ENCODE measurements at regions not wholly inside any gene's neighbourhood (a gene's known extent, or its start where the extent isn't known, plus 50 kb on each side); places are given as distances from the start of the nearest gene placed in this dataset.
"Not testable (repeated sequence)": the region's sequence is repeated elsewhere in the genome, so short reads cannot be mapped to it uniquely, and the experiment has no call there.

- no peak for DNase-seq (ENCODE audit: insufficient read length, low spot score)
- no peak for FAIRE-seq
These were observed 362.8 kb upstream of the FOXK1 start for GRCh38 chr7:4319280-4319679.

- FAIRE-seq: no peak
These were observed 356.4 kb upstream of the FOXK1 start for GRCh38 chr7:4325732-4326131.

GRCh38 chr7:4331711-4332110 lies 350.4 kb upstream of the FOXK1 start:
- FAIRE-seq: no peak
- DNase-seq (ENCODE audit: insufficient read length, low spot score): no peak

More at GRCh38 chr7:4325732-4326131, 356.4 kb upstream of the FOXK1 start:
- DNase-seq (ENCODE audit: insufficient read length, low spot score): no peak

GRCh38 chr7:4338556-4338955 lies 343.5 kb upstream of the FOXK1 start:
- DNase-seq (ENCODE audit: insufficient read length, low spot score) (no peak), FAIRE-seq (no peak)

GRCh38 chr7:4343272-4344247 lies 338.5 kb upstream of the FOXK1 start:
- DNase-seq (ENCODE audit: insufficient read length, low spot score) (no peak), FAIRE-seq (no peak)

- DNase-seq (ENCODE audit: insufficient read length, low spot score) (no peak), FAIRE-seq (no peak)
These were observed 337.1 kb upstream of the FOXK1 start for GRCh38 chr7:4345004-4345403.

GRCh38 chr7:4352069-4352468 lies 330.0 kb upstream of the FOXK1 start:
- FAIRE-seq (no peak), DNase-seq (ENCODE audit: insufficient read length, low spot score) (no peak)

- DNase-seq (ENCODE audit: insufficient read length, low spot score) (no peak), FAIRE-seq (no peak)
These were observed 320.3 kb upstream of the FOXK1 start for GRCh38 chr7:4361774-4362173.

- FAIRE-seq: no peak
- no peak for DNase-seq (ENCODE audit: insufficient read length, low spot score)
These were observed 298.5 kb upstream of the FOXK1 start for GRCh38 chr7:4383584-4383983.

GRCh38 chr7:4386190-4386589 lies 295.9 kb upstream of the FOXK1 start:
- FAIRE-seq (no peak), DNase-seq (ENCODE audit: insufficient read length, low spot score) (no peak)

GRCh38 chr7:4391103-4391502 lies 291.0 kb upstream of the FOXK1 start:
- not testable (repeated sequence) for FAIRE-seq; DNase-seq (ENCODE audit: insufficient read length, low spot score)

- FAIRE-seq: no peak
- DNase-seq (ENCODE audit: insufficient read length, low spot score): no peak
These were observed 287.4 kb upstream of the FOXK1 start for GRCh38 chr7:4394736-4395135.

- FAIRE-seq (no peak), DNase-seq (ENCODE audit: insufficient read length, low spot score) (no peak)
These were observed 283.0 kb upstream of the FOXK1 start for GRCh38 chr7:4399121-4399520.

GRCh38 chr7:4399596-4399995 lies 282.5 kb upstream of the FOXK1 start:
- DNase-seq (ENCODE audit: insufficient read length, low spot score) (no peak), FAIRE-seq (no peak)

GRCh38 chr7:4406288-4407058 lies 275.6 kb upstream of the FOXK1 start:
- no peak for FAIRE-seq

GRCh38 chr7:4409946-4410345 lies 272.1 kb upstream of the FOXK1 start:
- no peak for FAIRE-seq
- no peak for DNase-seq (ENCODE audit: insufficient read length, low spot score)

More at GRCh38 chr7:4406288-4407058, 275.6 kb upstream of the FOXK1 start:
- no peak for DNase-seq (ENCODE audit: insufficient read length, low spot score)

GRCh38 chr7:4416396-4417056 lies 265.6 kb upstream of the FOXK1 start:
- DNase-seq (ENCODE audit: insufficient read length, low spot score): no peak
- no peak for FAIRE-seq

GRCh38 chr7:4428526-4428925 lies 253.6 kb upstream of the FOXK1 start:
- FAIRE-seq (no peak), DNase-seq (ENCODE audit: insufficient read length, low spot score) (no peak)

- FAIRE-seq (no peak), DNase-seq (ENCODE audit: insufficient read length, low spot score) (no peak)
These were observed 251.9 kb upstream of the FOXK1 start for GRCh38 chr7:4430227-4430626.

GRCh38 chr7:4434306-4434705 lies 247.8 kb upstream of the FOXK1 start:
- FAIRE-seq (no peak), DNase-seq (ENCODE audit: insufficient read length, low spot score) (no peak)

GRCh38 chr7:4436361-4436895 lies 245.7 kb upstream of the FOXK1 start:
- DNase-seq (ENCODE audit: insufficient read length, low spot score) (no peak), FAIRE-seq (no peak)

All from GM19239 (cell line).